ENCODE measurements at regions not wholly inside any gene's neighbourhood (a gene's known extent, or its start where the extent isn't known, plus 50 kb on each side); places are given as distances from the start of the nearest gene placed in this dataset.

DNA sequence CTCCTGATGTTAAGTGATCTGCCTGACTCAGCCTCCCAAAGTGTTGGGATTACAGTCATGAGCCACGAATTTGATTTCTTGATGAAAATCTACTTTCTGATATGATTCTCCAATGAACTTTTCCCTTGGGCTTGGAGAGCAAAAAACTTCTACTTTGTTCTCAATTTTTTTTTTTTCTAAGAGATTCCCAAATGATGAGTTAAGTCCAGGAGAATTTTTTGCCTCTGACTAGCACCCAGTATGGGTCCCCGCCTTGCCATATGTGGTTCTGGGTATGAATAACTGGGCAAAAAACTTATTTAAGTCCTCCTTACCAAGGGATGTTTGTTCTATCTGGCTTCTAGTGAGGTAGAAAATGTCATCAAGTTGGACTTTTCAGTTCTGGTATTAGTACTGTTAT, 147.9 kb upstream of the LYZL1 start:
- TF ChIP-seq, protein P1, sequence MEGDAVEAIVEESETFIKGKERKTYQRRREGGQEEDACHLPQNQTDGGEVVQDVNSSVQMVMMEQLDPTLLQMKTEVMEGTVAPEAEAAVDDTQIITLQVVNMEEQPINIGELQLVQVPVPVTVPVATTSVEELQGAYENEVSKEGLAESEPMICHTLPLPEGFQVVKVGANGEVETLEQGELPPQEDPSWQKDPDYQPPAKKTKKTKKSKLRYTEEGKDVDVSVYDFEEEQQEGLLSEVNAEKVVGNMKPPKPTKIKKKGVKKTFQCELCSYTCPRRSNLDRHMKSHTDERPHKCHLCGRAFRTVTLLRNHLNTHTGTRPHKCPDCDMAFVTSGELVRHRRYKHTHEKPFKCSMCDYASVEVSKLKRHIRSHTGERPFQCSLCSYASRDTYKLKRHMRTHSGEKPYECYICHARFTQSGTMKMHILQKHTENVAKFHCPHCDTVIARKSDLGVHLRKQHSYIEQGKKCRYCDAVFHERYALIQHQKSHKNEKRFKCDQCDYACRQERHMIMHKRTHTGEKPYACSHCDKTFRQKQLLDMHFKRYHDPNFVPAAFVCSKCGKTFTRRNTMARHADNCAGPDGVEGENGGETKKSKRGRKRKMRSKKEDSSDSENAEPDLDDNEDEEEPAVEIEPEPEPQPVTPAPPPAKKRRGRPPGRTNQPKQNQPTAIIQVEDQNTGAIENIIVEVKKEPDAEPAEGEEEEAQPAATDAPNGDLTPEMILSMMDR (IDR thresholded peaks at IDR 0.05; ENCODE audit: extremely low read depth, missing control alignments) = no peak

DNA sequence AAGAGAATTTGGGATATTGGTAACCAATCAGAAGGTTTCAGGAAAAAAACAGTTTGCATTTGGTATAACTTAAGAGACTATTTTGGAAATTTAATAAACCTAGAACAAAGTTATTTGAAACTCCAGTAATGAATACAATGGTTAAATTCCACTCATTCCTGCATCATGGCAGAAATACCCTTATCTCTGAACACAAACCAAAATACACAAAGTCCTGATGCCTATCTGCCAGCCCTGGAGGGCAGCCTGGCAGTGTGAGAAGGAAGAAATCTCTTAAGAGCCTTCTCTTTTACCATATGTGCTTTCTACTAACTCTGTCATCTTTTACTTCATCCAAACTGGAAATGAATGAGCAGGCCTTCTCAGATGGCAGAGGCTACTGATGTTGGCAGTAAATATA, 147.1 kb upstream of the LYZL1 start:
- TF ChIP-seq, protein P1 (IDR thresholded peaks at IDR 0.05; ENCODE audit: extremely low read depth, missing control alignments) = no peak
- no peak for DNase-seq (ENCODE audit: low spot score)

More for the DNA sequence above, 147.9 kb upstream of the LYZL1 start:
- DNase-seq (ENCODE audit: low spot score) = no peak

DNA sequence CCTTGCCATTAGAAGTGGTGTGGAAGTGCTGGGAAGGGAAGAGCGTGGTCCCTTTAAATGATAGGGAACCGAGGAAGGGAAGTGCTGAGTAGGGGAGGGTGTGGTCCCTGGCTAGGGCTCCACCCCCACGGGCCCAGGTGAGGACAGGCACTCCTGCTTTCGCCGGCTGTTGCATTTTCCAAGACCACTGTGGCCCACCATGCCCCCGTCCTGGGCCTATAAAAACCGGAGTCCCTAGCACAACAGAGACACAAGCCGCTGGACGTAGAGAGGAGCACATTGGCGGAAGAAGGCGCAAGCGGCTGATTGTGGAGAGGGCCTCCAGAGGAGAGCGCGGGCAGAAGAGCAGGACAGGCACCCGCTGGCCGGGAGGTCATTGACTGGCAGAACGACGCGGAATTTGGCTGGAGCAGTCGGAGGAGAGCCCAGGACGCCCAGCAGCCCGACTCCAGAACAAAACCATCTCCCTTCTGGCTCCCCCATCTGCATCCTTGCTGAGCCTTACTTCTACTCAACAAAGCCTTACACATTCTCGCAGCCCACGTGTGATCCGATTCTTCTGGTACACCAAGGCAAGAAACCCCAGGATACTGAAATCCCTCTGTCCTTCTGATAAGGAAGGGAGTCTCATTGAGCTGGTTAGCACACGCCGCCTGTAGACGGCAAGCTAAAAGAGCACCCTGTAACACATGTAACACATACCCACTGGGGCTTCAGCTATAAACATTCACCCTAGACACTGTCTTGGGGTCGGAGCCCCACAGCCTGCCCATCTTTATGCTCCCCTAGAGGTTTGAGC, 146.2 kb upstream of the LYZL1 start:
- TF ChIP-seq, protein P1 (IDR thresholded peaks at IDR 0.05; ENCODE audit: extremely low read depth, missing control alignments) = no peak
- no peak for DNase-seq (ENCODE audit: low spot score)

DNA sequence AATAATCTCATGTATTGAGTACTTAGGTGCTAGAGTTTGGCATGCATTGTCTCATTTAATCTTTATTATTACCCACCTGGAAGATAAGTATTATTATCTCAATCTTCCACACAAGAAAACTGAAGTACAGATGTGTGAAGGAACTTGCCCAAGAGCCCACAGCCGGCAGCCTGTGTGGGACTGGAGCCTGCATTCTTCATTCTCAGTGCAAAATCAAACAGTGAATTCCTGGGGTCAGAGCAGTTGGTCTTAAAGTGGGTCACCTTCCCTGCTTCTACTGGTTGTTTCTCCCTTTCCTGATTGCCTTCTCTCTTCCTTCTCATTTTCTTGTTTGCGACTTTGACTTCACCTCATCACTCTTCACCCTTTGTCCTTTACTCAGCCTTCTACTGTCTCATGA, 144.7 kb upstream of the LYZL1 start:
- DNase-seq (ENCODE audit: low spot score) = no peak
- TF ChIP-seq, protein P1 (IDR thresholded peaks at IDR 0.05; ENCODE audit: extremely low read depth, missing control alignments) = no peak

DNA sequence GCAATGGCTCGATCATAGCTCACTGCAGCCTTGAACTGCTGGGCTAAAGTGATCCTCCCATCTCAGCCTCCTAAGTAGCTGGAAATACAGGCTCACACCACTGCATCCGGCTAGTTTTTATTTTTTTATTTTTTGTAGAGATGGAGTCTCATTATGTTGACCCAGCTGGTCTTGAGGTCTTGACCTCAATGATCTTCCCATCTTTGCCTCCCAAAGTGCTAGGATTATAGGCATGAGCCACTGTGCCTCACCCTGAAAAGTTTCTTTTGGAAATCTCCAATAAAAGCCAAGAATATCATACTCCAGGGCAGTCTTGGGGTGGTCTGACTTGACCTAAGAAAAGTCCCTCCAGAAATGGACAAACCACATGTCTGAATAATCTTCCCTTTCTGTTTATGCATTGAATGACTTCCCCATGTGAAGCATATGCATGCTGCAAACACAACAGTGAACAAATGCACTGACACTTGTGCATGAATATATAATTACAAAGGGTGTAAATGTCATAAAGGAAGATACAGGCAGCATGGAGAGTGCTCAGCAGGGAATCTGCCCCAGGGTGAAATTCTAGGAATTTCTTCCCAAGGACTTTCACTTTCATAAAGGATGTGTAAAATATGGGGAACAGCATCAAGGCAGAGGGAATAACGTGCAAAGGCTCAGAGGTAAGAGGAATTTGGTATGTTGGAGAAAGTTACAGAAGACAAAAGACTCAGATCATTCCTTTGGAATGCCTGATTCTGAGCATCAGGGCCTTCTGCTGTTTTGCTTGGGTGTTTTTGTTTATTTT, 142.4 kb upstream of the LYZL1 start:
- no peak for DNase-seq (ENCODE audit: low spot score)
- TF ChIP-seq, protein P1 (IDR thresholded peaks at IDR 0.05; ENCODE audit: extremely low read depth, missing control alignments) = no peak

DNA sequence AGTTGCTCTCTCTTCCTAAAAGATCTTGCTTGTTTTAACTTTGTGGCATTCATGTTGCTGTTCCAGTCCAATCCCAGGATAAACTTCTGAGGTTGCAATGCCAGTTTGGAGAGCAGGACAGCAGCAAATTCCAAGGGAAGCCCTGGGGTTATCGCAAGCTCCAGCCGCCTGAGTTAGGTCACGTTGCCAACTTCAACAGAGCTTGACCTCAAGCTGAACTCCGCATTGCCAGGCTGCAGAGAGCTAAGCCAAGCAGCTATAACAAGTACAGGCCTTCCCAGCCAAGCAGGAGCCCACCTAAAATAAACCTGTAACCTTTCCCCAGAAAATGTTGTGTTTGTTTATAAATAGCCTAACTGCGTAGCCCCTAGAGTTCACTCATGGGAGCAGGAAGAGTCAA, 138.9 kb upstream of the LYZL1 start:
- TF ChIP-seq, protein P1 (IDR thresholded peaks at IDR 0.05; ENCODE audit: extremely low read depth, missing control alignments) = no peak
- DNase-seq (ENCODE audit: low spot score) = no peak

DNA sequence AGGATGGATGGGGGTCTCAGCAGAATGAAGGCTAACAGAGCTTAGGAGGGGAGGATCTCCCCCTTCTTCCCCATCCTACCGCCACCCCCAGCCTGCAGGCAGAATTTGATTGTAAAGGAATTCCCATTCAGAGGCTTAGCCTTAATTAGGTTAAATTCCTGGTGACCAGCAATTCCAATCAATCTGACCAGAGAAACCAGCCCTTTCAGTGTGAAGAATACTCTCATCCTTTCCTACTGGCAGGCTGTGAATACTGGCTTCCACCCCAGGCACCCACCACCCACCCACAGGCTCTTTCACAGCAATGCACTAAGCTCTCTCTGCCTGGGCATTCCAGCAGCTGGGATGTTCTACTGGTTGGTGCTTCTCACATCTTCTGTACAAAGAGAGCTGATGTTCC, 137.9 kb upstream of the LYZL1 start:
- no peak for DNase-seq (ENCODE audit: low spot score)
- TF ChIP-seq, protein P1 (IDR thresholded peaks at IDR 0.05; ENCODE audit: extremely low read depth, missing control alignments) = no peak
